Esophagus muscularis mucosa (tissue), 4 donors: ENCODE measurements at regions not wholly inside any gene's neighbourhood (a gene's known extent, or its start where the extent isn't known, plus 50 kb on each side); places are given as distances from the start of the nearest gene placed in this dataset.

Experiments used
- DNase-seq: peaks from one replicate; pipeline ENCODE4 v3.0.0-alpha.2; 2017; ENCODE audit errors: extremely low spot score
- H3K27ac ChIP-seq, 4 donors: fragments of 200-600 bp; sonication (generic); replicated peaks in 1 of 4; 1 replicate in 3 of 4; 2 replicates in 1 of 4; pipeline ENCODE4 v1.5.1; 2016 to 2019; ENCODE audit warnings: mild to moderate bottlenecking in 1 of 4
- H3K27me3 ChIP-seq, 4 donors: fragments of 200-600 bp; sonication (generic); one replicate each; pipeline versions ENCODE4 v1.5.1 to v1.6.0; 2016 to 2019
- H3K36me3 ChIP-seq, 4 donors: fragments of 200-600 bp; sonication (generic); one replicate each; pipeline ENCODE4 v1.5.1; 2016 to 2019
- H3K4me1 ChIP-seq, 4 donors: fragments of 200-600 bp; sonication (generic); one replicate each; pipeline ENCODE4 v1.5.1; 2016 to 2019
- H3K4me3 ChIP-seq, 4 donors: fragments of 200-600 bp; sonication (generic); 1 replicate in 2 of 4; 2 replicates in 2 of 4; pipeline ENCODE4 v1.5.1; 2016 to 2019; ENCODE audit warnings: mild to moderate bottlenecking in 4 of 4, moderate library complexity in 1 of 4
- H3K9me3 ChIP-seq, 4 donors: fragments of 200-600 bp; sonication (generic); 1 replicate in 3 of 4; 2 replicates in 1 of 4; pipeline ENCODE4 v1.5.1; 2016 to 2019
- EP300 ChIP-seq: sonication (generic); formaldehyde crosslinking; IDR thresholded peaks from one replicate; pipeline ENCODE4 v1.6.1; 2017; ENCODE audit warnings: antibody characterized with exemption
- POLR2A ChIP-seq: fragments of 450-650 bp; IDR thresholded peaks from one replicate; pipeline ENCODE4 v1.6.1; 2017; ENCODE audit warnings: antibody characterized with exemption, moderate library complexity, mild to moderate bottlenecking, low read depth
- POLR2AphosphoS5 ChIP-seq, 2 donors: sonication (generic); formaldehyde crosslinking; IDR thresholded peaks; one replicate each; pipeline ENCODE4 v1.6.1; 2017; ENCODE audit warnings: antibody characterized with exemption in 2 of 2
- WGBS: methylation state at CpG from one replicate; pipeline ENCODE4 v1.1.5; 2018; 5-methylcytosine and 5-hydroxymethylcytosine counted together
- intact Hi-C: fragments of 100-400 bp; cut with DNase I; formaldehyde crosslinking; loops from one replicate; pipeline ENCODE4 v1.15.1; 2023
- TF ChIP-seq, protein P1 (sequence below), 3 experiments: fragments of 200-600 bp in 2 of 3; fragments of 450-650 bp in 1 of 3; sonication (generic) in 2 of 3; IDR thresholded peaks; one replicate each; pipeline ENCODE4 v1.5.1; 2017 to 2019; ENCODE audit warnings: antibody characterized with exemption in 3 of 3, mild to moderate bottlenecking in 2 of 3, moderate library complexity in 1 of 3

DNA sequence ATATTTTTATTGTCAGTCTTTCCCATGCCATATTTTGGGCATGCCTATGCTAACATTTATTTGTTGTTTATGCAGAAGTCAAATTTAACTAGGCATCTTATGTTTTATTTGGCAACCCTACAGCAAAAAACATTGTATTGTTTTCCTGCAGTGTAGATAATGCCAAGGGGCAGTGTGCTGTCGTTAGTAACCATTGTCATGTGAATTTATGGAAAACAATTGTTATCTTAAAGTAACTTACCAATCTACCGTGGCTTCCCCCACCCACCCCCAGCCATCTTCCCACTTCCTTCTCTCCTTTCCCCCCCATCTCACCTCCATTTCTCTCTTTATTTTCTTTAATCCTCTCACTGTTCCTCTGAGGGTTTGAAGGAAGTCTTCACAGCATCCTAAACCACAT is 370.5 kb downstream of the ACTR3B start:
- DNase-seq = no peak
- H3K27ac ChIP-seq = no peak overlapping the region
- H3K36me3 ChIP-seq = no peaks in the 10 kb centered on the region
- H3K4me3 ChIP-seq = no peak overlapping the region
- TF ChIP-seq POLR2A (no peak), POLR2AphosphoS5 (IDR thresholded peaks at IDR 0.05) (no peak), EP300 (no peak)
- TF ChIP-seq, protein P1, sequence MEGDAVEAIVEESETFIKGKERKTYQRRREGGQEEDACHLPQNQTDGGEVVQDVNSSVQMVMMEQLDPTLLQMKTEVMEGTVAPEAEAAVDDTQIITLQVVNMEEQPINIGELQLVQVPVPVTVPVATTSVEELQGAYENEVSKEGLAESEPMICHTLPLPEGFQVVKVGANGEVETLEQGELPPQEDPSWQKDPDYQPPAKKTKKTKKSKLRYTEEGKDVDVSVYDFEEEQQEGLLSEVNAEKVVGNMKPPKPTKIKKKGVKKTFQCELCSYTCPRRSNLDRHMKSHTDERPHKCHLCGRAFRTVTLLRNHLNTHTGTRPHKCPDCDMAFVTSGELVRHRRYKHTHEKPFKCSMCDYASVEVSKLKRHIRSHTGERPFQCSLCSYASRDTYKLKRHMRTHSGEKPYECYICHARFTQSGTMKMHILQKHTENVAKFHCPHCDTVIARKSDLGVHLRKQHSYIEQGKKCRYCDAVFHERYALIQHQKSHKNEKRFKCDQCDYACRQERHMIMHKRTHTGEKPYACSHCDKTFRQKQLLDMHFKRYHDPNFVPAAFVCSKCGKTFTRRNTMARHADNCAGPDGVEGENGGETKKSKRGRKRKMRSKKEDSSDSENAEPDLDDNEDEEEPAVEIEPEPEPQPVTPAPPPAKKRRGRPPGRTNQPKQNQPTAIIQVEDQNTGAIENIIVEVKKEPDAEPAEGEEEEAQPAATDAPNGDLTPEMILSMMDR (IDR thresholded peaks at IDR 0.05) = no peak
- 22% methylated on average over 2 of the region's 2 CpGs for WGBS
- intact Hi-C loops = no loop called here
- no peaks in the 10 kb centered on the region for H3K4me1 ChIP-seq
- H3K9me3 ChIP-seq = peaks cover 0 to 6% (median 2%) of the 10 kb centered on the region in 4 donors
- no peaks in the 10 kb centered on the region for H3K27me3 ChIP-seq

DNA sequence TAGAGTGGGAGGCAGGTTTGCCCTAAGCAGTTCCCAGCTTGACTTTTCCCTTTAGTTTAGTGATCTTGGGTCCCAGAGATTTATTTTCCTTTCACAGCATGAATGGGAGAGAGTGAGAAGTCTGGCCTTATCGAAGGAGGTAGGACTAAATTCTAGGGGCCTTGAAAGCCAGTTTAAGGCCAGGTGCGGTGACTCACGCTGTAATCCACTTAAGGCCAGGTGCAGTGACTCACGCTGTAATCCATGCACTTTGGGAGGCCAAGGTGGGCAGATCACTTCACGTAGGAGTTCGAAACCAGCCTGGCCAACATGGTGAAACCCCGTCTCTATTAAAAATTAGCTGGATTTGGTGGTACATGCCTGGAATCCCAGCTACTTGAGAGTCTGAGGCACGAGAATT is 392.2 kb downstream of the ACTR3B start:
- 74% methylated on average over 5 of the region's 8 CpGs for WGBS
- H3K27ac ChIP-seq = no peak overlapping the region
- H3K9me3 ChIP-seq = peaks cover 0 to 7% (median 0%) of the 10 kb centered on the region in 4 donors
- no peak overlapping the region for H3K4me3 ChIP-seq
- DNase-seq = peak; percentile 50
- H3K4me1 ChIP-seq = no peaks in the 10 kb centered on the region
- TF ChIP-seq EP300 = no peak
- no peak for TF ChIP-seq POLR2A
- TF ChIP-seq, protein P1 (IDR thresholded peaks at IDR 0.05) = no peak
- no peak for TF ChIP-seq POLR2AphosphoS5 (IDR thresholded peaks at IDR 0.05)
- H3K27me3 ChIP-seq = no peaks in the 10 kb centered on the region
- intact Hi-C loops = no loop called here
- H3K36me3 ChIP-seq = no peaks in the 10 kb centered on the region

DNA sequence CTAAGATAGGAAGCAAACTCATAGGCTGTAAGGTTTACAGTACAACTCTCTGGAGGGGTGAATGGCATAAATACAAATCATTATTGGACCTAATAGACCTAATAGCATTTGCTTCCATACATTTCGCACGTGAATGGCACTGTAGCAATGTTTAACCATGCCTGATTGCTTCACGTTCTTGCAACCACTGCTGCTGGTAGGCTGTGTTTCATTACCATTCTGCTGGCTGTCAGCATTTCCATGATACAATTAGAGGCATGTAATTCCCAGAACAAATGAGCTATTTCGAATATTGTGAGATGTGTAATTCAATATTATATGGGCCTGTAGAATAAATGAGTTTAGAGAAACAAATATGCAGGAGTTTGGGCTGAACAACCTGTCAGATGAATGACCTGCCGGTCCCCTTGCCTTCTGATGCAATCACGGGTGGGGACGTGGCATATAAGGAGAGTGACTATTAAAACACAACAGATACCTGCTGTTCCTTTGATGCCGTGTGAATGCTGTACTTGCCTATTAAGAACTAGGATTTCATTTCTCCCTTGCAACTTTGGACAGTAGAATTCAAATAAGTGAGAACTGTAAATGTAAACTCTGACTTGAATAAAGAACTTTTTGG is 393.4 kb downstream of the ACTR3B start:
- peaks cover 0 to under 1% (median 0%) of the 10 kb centered on the region in 4 donors for H3K9me3 ChIP-seq
- TF ChIP-seq, protein P1 (IDR thresholded peaks at IDR 0.05) = no peak
- TF ChIP-seq POLR2A (no peak), POLR2AphosphoS5 (IDR thresholded peaks at IDR 0.05) (no peak), EP300 (no peak)
- intact Hi-C loops = no loop called here
- no peak overlapping the region for H3K4me3 ChIP-seq
- no peak for DNase-seq
- no peaks in the 10 kb centered on the region for H3K36me3 ChIP-seq
- no peaks in the 10 kb centered on the region for H3K4me1 ChIP-seq
- H3K27me3 ChIP-seq = no peaks in the 10 kb centered on the region
- 61% methylated on average over 8 of the region's 8 CpGs for WGBS
- no peak overlapping the region for H3K27ac ChIP-seq

DNA sequence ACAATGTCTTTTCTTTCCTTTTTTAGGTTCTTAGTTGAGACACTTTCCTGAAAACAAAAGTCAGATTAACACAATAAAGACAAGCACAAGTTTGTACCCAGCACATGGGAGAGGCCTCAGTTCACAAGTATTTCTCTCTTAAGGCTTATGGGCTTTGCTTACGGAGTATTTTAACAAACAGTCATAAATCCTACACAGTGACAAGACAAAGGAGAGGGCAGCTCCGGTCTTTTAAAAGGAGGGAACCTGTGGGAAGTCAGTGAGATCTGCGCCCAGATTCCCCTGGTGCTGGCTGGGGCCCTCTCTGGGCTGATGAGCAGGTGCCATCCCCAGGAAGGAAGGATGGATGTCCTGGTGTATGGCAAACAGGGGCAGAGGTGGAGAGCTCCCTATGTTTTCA is 398.6 kb downstream of the ACTR3B start:
- no peak for DNase-seq
- TF ChIP-seq POLR2A (no peak), EP300 (no peak)
- Histone ChIP-seq H3K27me3 (no peaks in the 10 kb centered on the region), H3K4me1 (no peaks in the 10 kb centered on the region), H3K36me3 (no peaks in the 10 kb centered on the region), H3K4me3 (no peak overlapping the region), H3K27ac (no peak overlapping the region), H3K9me3 (peaks cover 0 to 25% (median 3%) of the 10 kb centered on the region in 4 donors)
- intact Hi-C loops = no loop called here
- 37% methylated on average over 3 of the region's 3 CpGs for WGBS

DNA sequence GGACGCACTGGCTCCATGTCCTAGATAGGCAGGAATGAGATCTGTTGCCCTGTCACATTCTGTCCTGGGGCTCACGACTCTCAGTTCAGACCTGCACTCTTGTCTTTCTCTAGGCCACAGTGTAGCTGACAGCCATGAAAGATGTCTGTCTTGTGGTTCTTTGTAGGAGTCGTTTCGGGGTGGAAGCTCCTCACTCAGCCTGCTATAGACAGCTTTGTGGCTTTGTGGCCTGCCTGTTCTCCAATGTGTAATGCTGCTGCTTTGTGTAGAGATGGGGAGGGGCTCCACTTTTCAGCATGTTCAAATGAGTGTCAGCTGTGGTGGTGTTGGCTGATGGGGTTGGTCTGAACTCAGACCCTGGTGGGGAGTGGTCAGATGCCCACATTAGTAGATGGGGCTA is 410.7 kb downstream of the ACTR3B start:
- H3K27me3 ChIP-seq = no peaks in the 10 kb centered on the region
- TF ChIP-seq EP300 (no peak), POLR2A (no peak), POLR2AphosphoS5 (IDR thresholded peaks at IDR 0.05) (no peak)
- TF ChIP-seq, protein P1 (IDR thresholded peaks at IDR 0.05) = no peak
- H3K9me3 ChIP-seq = peaks cover 0 to 22% (median 15%) of the 10 kb centered on the region in 4 donors
- 77% methylated on average over 3 of the region's 4 CpGs for WGBS
- DNase-seq = no peak
- H3K4me3 ChIP-seq = no peak overlapping the region
- no peaks in the 10 kb centered on the region for H3K4me1 ChIP-seq
- H3K27ac ChIP-seq = no peak overlapping the region
- intact Hi-C loops = no loop called here
- no peaks in the 10 kb centered on the region for H3K36me3 ChIP-seq
